ENCODE measurements at regions not wholly inside any gene's neighbourhood (a gene's known extent, or its start where the extent isn't known, plus 50 kb on each side); places are given as distances from the start of the nearest gene placed in this dataset.
A peak's percentile ranks its signal among the peaks of the same experiment; 100 is the strongest.

GRCh38 chr10:7507887-7508726 lies 97.3 kb upstream of the SFMBT2 start:
- no peak for DNase-seq

GRCh38 chr10:7506571-7506970 lies 95.7 kb upstream of the SFMBT2 start:
- no peak for DNase-seq

GRCh38 chr10:7505196-7505595 lies 94.4 kb upstream of the SFMBT2 start:
- no peak for DNase-seq

- DNase-seq: no peak
These were observed 92.4 kb upstream of the SFMBT2 start for GRCh38 chr10:7503190-7503589.

- DNase-seq: no peak
These were observed 90.3 kb upstream of the SFMBT2 start for GRCh38 chr10:7501157-7501556.

- no peak for DNase-seq
These were observed 87.3 kb upstream of the SFMBT2 start for GRCh38 chr10:7498111-7498510.

GRCh38 chr10:7493996-7494395 lies 83.2 kb upstream of the SFMBT2 start:
- DNase-seq: no peak

GRCh38 chr10:7492660-7493046 lies 81.8 kb upstream of the SFMBT2 start:
- DNase-seq: no peak

GRCh38 chr10:7491949-7492659 lies 81.3 kb upstream of the SFMBT2 start:
- DNase-seq: no peak

- no peak for DNase-seq
These were observed 80.4 kb upstream of the SFMBT2 start for GRCh38 chr10:7491230-7491629.

- DNase-seq: no peak
These were observed 77.6 kb upstream of the SFMBT2 start for GRCh38 chr10:7488418-7488829.

GRCh38 chr10:7487528-7487927 lies 76.7 kb upstream of the SFMBT2 start:
- no peak for DNase-seq

- no peak for DNase-seq
These were observed 75.7 kb upstream of the SFMBT2 start for GRCh38 chr10:7486528-7486927.

GRCh38 chr10:7485799-7486198 lies 75.0 kb upstream of the SFMBT2 start:
- no peak for DNase-seq

- no peak for DNase-seq
These were observed 74.4 kb upstream of the SFMBT2 start for GRCh38 chr10:7485244-7485556.

GRCh38 chr10:7484456-7485243 lies 73.8 kb upstream of the SFMBT2 start:
- peak; percentile 16 for DNase-seq

GRCh38 chr10:7483848-7484247 lies 73.0 kb upstream of the SFMBT2 start:
- DNase-seq: no peak

- DNase-seq: no peak
These were observed 72.2 kb upstream of the SFMBT2 start for GRCh38 chr10:7482992-7483391.

- no peak for DNase-seq
These were observed 70.5 kb upstream of the SFMBT2 start for GRCh38 chr10:7481368-7481765.

GRCh38 chr10:7480742-7481367 lies 70.0 kb upstream of the SFMBT2 start:
- no peak for DNase-seq

- DNase-seq: no peak
These were observed 69.2 kb upstream of the SFMBT2 start for GRCh38 chr10:7479861-7480598.

- no peak for DNase-seq
These were observed 68.1 kb upstream of the SFMBT2 start for GRCh38 chr10:7478727-7479457.
